ENCODE measurements at regions not wholly inside any gene's neighbourhood (a gene's known extent, or its start where the extent isn't known, plus 50 kb on each side); places are given as distances from the start of the nearest gene placed in this dataset.

GRCh38 chr4:137927972-137928371 lies 314.2 kb downstream of the SLC7A11 start:
- no peaks in the 10 kb centered on the region for H3K36me3 ChIP-seq
- no peaks in the 10 kb centered on the region for H3K27me3 ChIP-seq
- no peak overlapping the region for H3K4me3 ChIP-seq
- no peak for TF ChIP-seq CTCF (IDR thresholded peaks at IDR 0.05)
- DNase-seq (ENCODE audit: low spot score in 2 of 2): no peak
- intact Hi-C loops (cut with DNase I): no loop called here
- H3K27ac ChIP-seq: no peak overlapping the region
- H3K9me3 ChIP-seq: no peaks in the 10 kb centered on the region
- no peaks in the 10 kb centered on the region for H3K4me1 ChIP-seq

- no peak for TF ChIP-seq CTCF (IDR thresholded peaks at IDR 0.05)
- H3K4me3 ChIP-seq: no peak overlapping the region
- H3K36me3 ChIP-seq: no peaks in the 10 kb centered on the region
- H3K27me3 ChIP-seq: no peaks in the 10 kb centered on the region
- H3K27ac ChIP-seq: no peak overlapping the region
- no peaks in the 10 kb centered on the region for H3K4me1 ChIP-seq
- intact Hi-C loops (cut with DNase I): no loop called here
- no peaks in the 10 kb centered on the region for H3K9me3 ChIP-seq
- DNase-seq (ENCODE audit: low spot score in 2 of 2): no peak
Measured at GRCh38 chr4:137923494-137923893, 318.7 kb downstream of the SLC7A11 start.

GRCh38 chr4:137922721-137923120 lies 319.4 kb downstream of the SLC7A11 start:
- Histone ChIP-seq H3K27me3 (no peaks in the 10 kb centered on the region), H3K36me3 (no peaks in the 10 kb centered on the region), H3K27ac (no peak overlapping the region), H3K4me3 (no peak overlapping the region), H3K4me1 (no peaks in the 10 kb centered on the region), H3K9me3 (no peaks in the 10 kb centered on the region)
- no peak for TF ChIP-seq CTCF (IDR thresholded peaks at IDR 0.05)
- DNase-seq (ENCODE audit: low spot score in 2 of 2): no peak
- intact Hi-C loops (cut with DNase I): no loop called here

GRCh38 chr4:137909529-137910309 lies 332.4 kb downstream of the SLC7A11 start:
- Histone ChIP-seq H3K27me3 (no peaks in the 10 kb centered on the region), H3K9me3 (no peaks in the 10 kb centered on the region), H3K4me3 (no peak overlapping the region), H3K27ac (no peak overlapping the region), H3K4me1 (no peaks in the 10 kb centered on the region), H3K36me3 (no peaks in the 10 kb centered on the region)
- intact Hi-C loops (cut with DNase I): no loop called here
- no peak for DNase-seq (ENCODE audit: low spot score in 2 of 2)
- TF ChIP-seq CTCF (IDR thresholded peaks at IDR 0.05): no peak

- Histone ChIP-seq H3K27ac (no peak overlapping the region), H3K4me3 (no peak overlapping the region), H3K9me3 (no peaks in the 10 kb centered on the region), H3K36me3 (no peaks in the 10 kb centered on the region), H3K4me1 (no peaks in the 10 kb centered on the region), H3K27me3 (no peaks in the 10 kb centered on the region)
- DNase-seq (ENCODE audit: low spot score in 2 of 2): no peak
- TF ChIP-seq CTCF (IDR thresholded peaks at IDR 0.05): no peak
- intact Hi-C loops (cut with DNase I): no loop called here
Measured at GRCh38 chr4:137905930-137906329, 336.2 kb downstream of the SLC7A11 start.

- H3K4me1 ChIP-seq: no peaks in the 10 kb centered on the region
- no peaks in the 10 kb centered on the region for H3K36me3 ChIP-seq
- TF ChIP-seq CTCF (IDR thresholded peaks at IDR 0.05): no peak
- no peak overlapping the region for H3K4me3 ChIP-seq
- no peak overlapping the region for H3K27ac ChIP-seq
- H3K9me3 ChIP-seq: no peaks in the 10 kb centered on the region
- intact Hi-C loops (cut with DNase I): no loop called here
- H3K27me3 ChIP-seq: no peaks in the 10 kb centered on the region
- no peak for DNase-seq (ENCODE audit: low spot score in 2 of 2)
Measured at GRCh38 chr4:137901114-137901513, 341.0 kb downstream of the SLC7A11 start.

All from ascending aorta (tissue), 2 donors.